LNCAP (cell line): ENCODE measurements at regions not wholly inside any gene's neighbourhood (a gene's known extent, or its start where the extent isn't known, plus 50 kb on each side); places are given as distances from the start of the nearest gene placed in this dataset.

Source experiments
- TF ChIP-seq, protein P1 (sequence below): fragments of 450-650 bp; IDR thresholded peaks from 2 replicates; pipeline ENCODE4 v1.5.1; 2017; ENCODE audit warnings: mild to moderate bottlenecking

DNA sequence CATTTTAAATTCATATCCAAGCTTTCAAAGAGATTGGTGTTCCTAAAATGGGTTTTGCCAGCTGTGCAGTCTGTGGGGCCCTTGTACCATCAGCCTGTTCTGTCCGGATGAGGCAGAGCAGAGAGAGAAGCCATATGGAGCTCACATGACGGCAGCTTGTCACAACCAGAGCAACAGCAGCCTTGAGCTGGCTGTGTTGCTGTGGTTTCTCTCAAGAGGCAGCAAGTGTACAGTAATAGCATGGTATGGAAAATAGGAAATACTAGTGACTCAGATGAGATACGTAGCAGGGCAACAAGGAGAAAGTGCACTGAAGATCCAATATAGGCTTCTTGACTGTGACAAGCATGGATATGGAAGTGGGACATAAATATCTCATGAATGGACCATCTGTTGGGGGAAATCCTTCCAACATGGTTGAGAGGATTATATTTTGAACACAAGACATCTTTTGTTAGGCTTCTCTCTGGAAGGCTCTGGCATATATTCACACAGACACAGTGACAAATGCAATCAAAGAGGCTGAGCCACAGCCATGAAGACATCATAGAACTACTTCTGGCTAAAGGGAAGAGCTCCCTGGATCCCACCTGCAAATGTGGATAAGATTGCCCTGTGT, 251.0 kb upstream of the TAC1 start:
- TF ChIP-seq, protein P1, sequence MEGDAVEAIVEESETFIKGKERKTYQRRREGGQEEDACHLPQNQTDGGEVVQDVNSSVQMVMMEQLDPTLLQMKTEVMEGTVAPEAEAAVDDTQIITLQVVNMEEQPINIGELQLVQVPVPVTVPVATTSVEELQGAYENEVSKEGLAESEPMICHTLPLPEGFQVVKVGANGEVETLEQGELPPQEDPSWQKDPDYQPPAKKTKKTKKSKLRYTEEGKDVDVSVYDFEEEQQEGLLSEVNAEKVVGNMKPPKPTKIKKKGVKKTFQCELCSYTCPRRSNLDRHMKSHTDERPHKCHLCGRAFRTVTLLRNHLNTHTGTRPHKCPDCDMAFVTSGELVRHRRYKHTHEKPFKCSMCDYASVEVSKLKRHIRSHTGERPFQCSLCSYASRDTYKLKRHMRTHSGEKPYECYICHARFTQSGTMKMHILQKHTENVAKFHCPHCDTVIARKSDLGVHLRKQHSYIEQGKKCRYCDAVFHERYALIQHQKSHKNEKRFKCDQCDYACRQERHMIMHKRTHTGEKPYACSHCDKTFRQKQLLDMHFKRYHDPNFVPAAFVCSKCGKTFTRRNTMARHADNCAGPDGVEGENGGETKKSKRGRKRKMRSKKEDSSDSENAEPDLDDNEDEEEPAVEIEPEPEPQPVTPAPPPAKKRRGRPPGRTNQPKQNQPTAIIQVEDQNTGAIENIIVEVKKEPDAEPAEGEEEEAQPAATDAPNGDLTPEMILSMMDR: no peak

DNA sequence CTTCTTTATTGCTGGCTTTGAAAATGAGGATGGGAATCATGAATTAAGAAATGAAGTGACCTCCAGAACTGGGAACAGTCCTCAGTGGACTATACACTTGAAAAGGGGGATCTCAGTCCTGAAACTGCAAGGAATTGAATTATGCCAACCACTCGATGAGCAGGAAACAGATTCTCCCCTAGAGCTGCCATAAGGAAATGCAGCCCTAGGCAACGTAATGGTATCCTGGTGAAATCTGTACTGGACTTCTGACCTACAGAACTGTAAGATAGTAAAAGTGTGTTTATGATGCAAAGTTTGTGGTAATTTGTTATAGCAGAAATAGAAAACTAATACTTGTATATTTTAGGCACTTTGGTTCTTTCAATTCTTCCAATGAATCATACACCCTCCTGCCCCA, 236.4 kb upstream of the TAC1 start:
- TF ChIP-seq, protein P1: no peak

- TF ChIP-seq, protein P1: peak; percentile 66
These were observed 232.7 kb upstream of the TAC1 start for GRCh38 chr7:97499204-97499603.

- TF ChIP-seq, protein P1: no peak
These were observed 228.4 kb upstream of the TAC1 start for GRCh38 chr7:97503367-97504094.

GRCh38 chr7:97506728-97507127, 225.2 kb upstream of the TAC1 start:
- TF ChIP-seq, protein P1: no peak

GRCh38 chr7:97512441-97513207, 219.3 kb upstream of the TAC1 start:
- TF ChIP-seq, protein P1: no peak

DNA sequence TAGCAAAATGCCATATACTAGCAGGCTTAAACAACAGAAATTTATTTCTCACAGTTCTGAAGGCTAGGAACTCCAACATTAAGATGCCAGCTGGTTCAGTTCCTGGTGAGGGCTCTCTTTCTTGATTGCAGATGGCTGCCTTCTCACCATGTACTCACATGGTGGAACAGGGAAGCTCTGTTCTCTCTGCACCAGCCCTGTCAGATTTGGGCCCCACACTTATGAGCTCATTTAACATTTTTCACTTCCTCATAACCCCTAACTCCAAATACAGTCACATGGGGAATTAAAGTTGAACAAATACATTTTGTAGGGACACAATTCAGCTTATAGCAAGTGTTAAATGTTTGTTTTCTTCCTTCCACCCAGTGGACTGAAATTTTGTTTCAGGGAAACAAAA, 218.6 kb upstream of the TAC1 start:
- TF ChIP-seq, protein P1: no peak
